H1 (cell line): ENCODE measurements at regions not wholly inside any gene's neighbourhood (a gene's known extent, or its start where the extent isn't known, plus 50 kb on each side); places are given as distances from the start of the nearest gene placed in this dataset.

ENCODE experiments used
- CTCF ChIA-PET: fragments of 300-600 bp; sonication (Branson Sonifier 250); formaldehyde crosslinking; loops from one replicate; lab custom pipeline; 2021; ENCODE audit not compliant: partially characterized antibody; lab: Charles Lee
- POLR2A ChIA-PET: fragments of 300-600 bp; sonication (Branson Sonifier 250); formaldehyde crosslinking; loops from one replicate; lab custom pipeline; 2021; ENCODE audit warnings: inconsistent platforms; ENCODE audit not compliant: partially characterized antibody; lab: Charles Lee
- DNase-seq, 2 experiments: peaks; one replicate each; pipeline versions ENCODE4 v3.0.0 to v3.0.0-alpha.2; 2010 to 2022; ENCODE audit warnings: low spot score in 2 of 2, low read depth in 1 of 2, mixed read lengths in 1 of 2
- FAIRE-seq: peaks from 2 replicates; lab custom pipeline; 2011; peaks lifted over from hg19 to GRCh38; lab: Jason Lieb, UNC
- H2AFZ ChIP-seq: 2 replicates; pipeline ENCODE4 v1.8.1; 2012; ENCODE audit warnings: low read length, inconsistent platforms
- H2AK5ac ChIP-seq: 2 replicates; pipeline ENCODE4 v1.6.1; 2013; ENCODE audit warnings: low read depth, low read length
- H2BK120ac ChIP-seq: replicated peaks from 2 replicates; pipeline ENCODE3; 2013; ENCODE audit warnings: low read depth, low read length, inconsistent platforms
- H2BK12ac ChIP-seq: 2 replicates; pipeline ENCODE4 v1.6.1; 2013; ENCODE audit warnings: low read depth, low read length
- H2BK15ac ChIP-seq: 2 replicates; pipeline ENCODE4 v1.6.1; 2013; ENCODE audit warnings: low read length
- H2BK20ac ChIP-seq: 2 replicates; pipeline ENCODE4 v1.6.1; 2013; ENCODE audit warnings: low read length
- H2BK5ac ChIP-seq: 2 replicates; pipeline ENCODE4 v1.6.1; 2013; ENCODE audit warnings: low read depth, low read length
- H3K14ac ChIP-seq: 2 replicates; pipeline ENCODE4 v1.6.1; 2013; ENCODE audit warnings: inconsistent platforms; ENCODE audit not compliant: insufficient read length
- H3K18ac ChIP-seq: 2 replicates; pipeline ENCODE4 v1.6.1; 2013; ENCODE audit warnings: low read length; ENCODE audit errors: extremely low read depth
- H3K23ac ChIP-seq: 2 replicates; pipeline ENCODE4 v1.6.1; 2013; ENCODE audit warnings: inconsistent platforms; ENCODE audit not compliant: insufficient read length
- H3K23me2 ChIP-seq: 2 replicates; pipeline ENCODE4 v1.6.1; 2013; ENCODE audit warnings: low read depth, low read length
- H3K27ac ChIP-seq: 2 replicates; pipeline ENCODE4 v1.6.1; 2011; ENCODE audit warnings: low read depth, low read length, inconsistent platforms
- H3K27me3 ChIP-seq, 4 experiments: replicated peaks in 1 of 4; 1 replicate in 1 of 4; 2 replicates in 3 of 4; pipeline versions ENCODE4 v1.6.1 to v1.8.1; 2011 to 2013; ENCODE audit warnings: low read length in 3 of 4, mild to moderate bottlenecking in 3 of 4, inconsistent platforms in 2 of 4, mixed read lengths in 2 of 4, moderate library complexity in 1 of 4; ENCODE audit not compliant: control insufficient read depth in 3 of 4, insufficient read depth in 3 of 4; ENCODE audit errors: extremely low read depth in 1 of 4
- H3K36me3 ChIP-seq, 4 experiments: 2 replicates each; pipeline versions ENCODE4 v1.6.1 to v1.8.1; 2011 to 2013; ENCODE audit warnings: mild to moderate bottlenecking in 4 of 4, low read length in 3 of 4, moderate library complexity in 2 of 4, control low read depth in 1 of 4, inconsistent platforms in 1 of 4; ENCODE audit not compliant: insufficient read depth in 4 of 4, control insufficient read depth in 2 of 4
- H3K4ac ChIP-seq: replicated peaks from 2 replicates; pipeline ENCODE3; 2013; ENCODE audit warnings: low read length, low read depth, mixed read lengths, inconsistent platforms; ENCODE audit not compliant: insufficient read length
- H3K4me1 ChIP-seq, 4 experiments: replicated peaks in 1 of 4; 1 replicate in 1 of 4; 2 replicates in 3 of 4; pipeline versions ENCODE4 v1.6.1 to v1.8.1; 2011 to 2013; ENCODE audit warnings: low read length in 3 of 4, inconsistent platforms in 2 of 4, mixed read lengths in 1 of 4; ENCODE audit not compliant: insufficient read depth in 4 of 4, control insufficient read depth in 3 of 4
- H3K4me2 ChIP-seq, 2 experiments: 2 replicates each; pipeline versions ENCODE4 v1.6.1 to v1.8.1; 2011 to 2013; ENCODE audit warnings: low read depth in 2 of 2, low read length in 2 of 2, control low read depth in 1 of 2, inconsistent platforms in 1 of 2, mild to moderate bottlenecking in 1 of 2; ENCODE audit not compliant: insufficient read depth in 1 of 2
- H3K4me3 ChIP-seq, 4 experiments: fragments of 200-600, 300-600 bp in 1 of 4; sonication (generic), shearing (Covaris generic), sonication (Bioruptor Twin) in 1 of 4; 2 replicates each; pipeline versions ENCODE4 v1.5.1 to v1.8.1; 2011 to 2016; ENCODE audit warnings: low read length in 4 of 4, low read depth in 3 of 4, control low read depth in 2 of 4, inconsistent platforms in 2 of 4, mild to moderate bottlenecking in 2 of 4, mixed read lengths in 1 of 4, moderate library complexity in 1 of 4; ENCODE audit not compliant: insufficient read depth in 2 of 4; ENCODE audit errors: extremely low read depth in 1 of 4
- H3K56ac ChIP-seq: replicated peaks from 2 replicates; pipeline ENCODE3; 2013; ENCODE audit warnings: low read depth, mild to moderate bottlenecking, mixed read lengths, low read length, inconsistent platforms; ENCODE audit not compliant: insufficient read length
- H3K79me1 ChIP-seq: 2 replicates; pipeline ENCODE4 v1.6.1; 2013; ENCODE audit warnings: low read depth, low read length, control low read depth
- H3K79me2 ChIP-seq, 2 experiments: 2 replicates each; pipeline versions ENCODE4 v1.6.1 to v1.8.1; 2012 to 2013; ENCODE audit warnings: low read length in 2 of 2, mild to moderate bottlenecking in 2 of 2, inconsistent platforms in 1 of 2; ENCODE audit not compliant: insufficient read depth in 2 of 2, control insufficient read depth in 1 of 2
- H3K9ac ChIP-seq, 4 experiments: replicated peaks in 1 of 4; 1 replicate in 1 of 4; 2 replicates in 3 of 4; pipeline versions ENCODE4 v1.6.1 to v1.8.1; 2011 to 2013; ENCODE audit warnings: low read depth in 3 of 4, low read length in 3 of 4, control low read depth in 2 of 4, mild to moderate bottlenecking in 2 of 4, moderate library complexity in 2 of 4, inconsistent platforms in 1 of 4; ENCODE audit errors: extremely low read depth in 1 of 4
- H3K9me3 ChIP-seq, 2 experiments: 2 replicates each; pipeline versions ENCODE4 v1.6.1 to v1.8.1; 2012 to 2013; ENCODE audit warnings: mild to moderate bottlenecking in 2 of 2, moderate library complexity in 2 of 2, control low read depth in 1 of 2, inconsistent platforms in 1 of 2, low read depth in 1 of 2, low read length in 1 of 2, mixed read lengths in 1 of 2; ENCODE audit not compliant: insufficient read depth in 2 of 2
- H4K20me1 ChIP-seq, 2 experiments: replicated peaks in 1 of 2; 2 replicates each; pipeline versions ENCODE3 to v1.8.1; 2011 to 2013; ENCODE audit warnings: inconsistent platforms in 2 of 2, low read length in 2 of 2, mild to moderate bottlenecking in 1 of 2; ENCODE audit not compliant: insufficient read depth in 2 of 2, control insufficient read depth in 1 of 2
- H4K5ac ChIP-seq: 2 replicates; pipeline ENCODE4 v1.6.1; 2013; ENCODE audit warnings: low read length, low read depth, mixed read lengths, inconsistent platforms; ENCODE audit not compliant: insufficient read length
- H4K8ac ChIP-seq: 2 replicates; pipeline ENCODE4 v1.8.0; 2013; ENCODE audit warnings: mild to moderate bottlenecking, moderate library complexity, low read length, inconsistent platforms; ENCODE audit not compliant: insufficient read depth; ENCODE audit errors: extremely low read depth
- H4K91ac ChIP-seq: replicated peaks from 2 replicates; pipeline ENCODE3; 2013; ENCODE audit warnings: low read length, mixed read lengths, inconsistent platforms; ENCODE audit not compliant: insufficient read length
- CTCF ChIP-seq, 3 experiments: IDR thresholded peaks; 1 replicate in 2 of 3; 2 replicates in 1 of 3; pipeline versions ENCODE4 v1.5.1 to v1.6.1; 2011; ENCODE audit warnings: low read length in 3 of 3, mild to moderate bottlenecking in 3 of 3, inconsistent platforms in 2 of 3, low read depth in 1 of 3, moderate library complexity in 1 of 3; ENCODE audit not compliant: insufficient read depth in 1 of 3; ENCODE audit errors: control extremely low read depth in 1 of 3
- EP300 ChIP-seq, 2 experiments: IDR thresholded peaks; 1 replicate in 1 of 2; 2 replicates in 1 of 2; pipeline ENCODE4 v1.6.1; 2011 to 2012; ENCODE audit warnings: low read depth in 2 of 2, low read length in 2 of 2, mild to moderate bottlenecking in 2 of 2, borderline replicate concordance in 1 of 2, inconsistent platforms in 1 of 2, moderate library complexity in 1 of 2
- SAP30 ChIP-seq: fragments of 300-600 bp; sonication (generic); IDR thresholded peaks from 2 replicates; pipeline ENCODE4 v1.7.1; 2012; ENCODE audit warnings: low read length, moderate library complexity, mild to moderate bottlenecking, inconsistent platforms; ENCODE audit not compliant: insufficient read depth, insufficient replicate concordance

DNA sequence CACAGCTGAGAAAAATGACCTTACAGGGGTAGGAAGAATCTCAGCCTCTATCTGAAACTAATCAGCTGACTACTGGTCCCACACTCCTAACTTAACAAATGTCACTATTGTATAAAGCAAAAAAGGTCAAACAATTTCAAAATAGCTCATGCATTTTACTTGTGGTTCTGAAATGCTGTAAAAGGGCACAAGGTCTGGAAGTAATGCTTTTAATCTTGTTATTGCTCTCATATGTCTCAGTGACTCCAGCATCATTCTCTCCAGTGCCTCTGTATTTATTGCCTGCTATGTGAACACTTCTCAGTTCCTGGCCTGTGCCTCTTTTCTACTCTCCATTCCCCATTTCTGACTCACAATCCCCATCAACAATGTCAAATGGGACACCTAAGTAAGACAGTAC is 937.7 kb downstream of the CDH11 start:
- Histone ChIP-seq H2BK20ac (no peak overlapping the region), H3K23me2 (no peaks in the 10 kb centered on the region), H3K56ac (no peak overlapping the region), H3K36me3 (peaks cover 0 to under 1% (median 0%) of the 10 kb centered on the region in 4 experiments; a peak in 1 of 8 replicates), H3K14ac (no peak overlapping the region), H3K9me3 (peaks cover under 1% of the 10 kb centered on the region in 2 experiments; a peak in 2 of 4 replicates), H4K5ac (no peak overlapping the region), H2AK5ac (no peak overlapping the region), H3K4me1 (no peaks in the 10 kb centered on the region; a peak in 1 of 7 replicates), H3K79me1 (no peaks in the 10 kb centered on the region), H3K4me3 (no peak overlapping the region), H4K91ac (no peak overlapping the region), H3K79me2 (no peaks in the 10 kb centered on the region), H3K4me2 (no peak overlapping the region), H3K27ac (no peak overlapping the region)
- CTCF ChIA-PET: no interaction called here
- POLR2A ChIA-PET: no interaction called here
- TF ChIP-seq SAP30 (no peak), CTCF (IDR thresholded peaks at IDR 0.05; ENCODE audit: control extremely low read depth in 1 of 3, insufficient read depth in 1 of 3, low read depth in 1 of 3, low read length in 3 of 3) (no peak), EP300 (IDR thresholded peaks at IDR 0.05; ENCODE audit: borderline replicate concordance in 1 of 2, low read depth in 2 of 2, low read length in 2 of 2) (no peak)
- TF ChIP-seq, all 59 proteins: peak for 0
- Histone ChIP-seq H3K18ac (no peak overlapping the region), H4K8ac (no peak overlapping the region), H3K9ac (no peak overlapping the region), H3K27me3 (no peaks in the 10 kb centered on the region), H2AFZ (peak overlapping the region; percentile 13; the same call in 1 of the 2 replicates), H3K4ac (peak overlapping the region; percentile 59), H3K23ac (no peak overlapping the region), H2BK5ac (no peak overlapping the region), H2BK15ac (no peak overlapping the region), H4K20me1 (no peaks in the 10 kb centered on the region), H2BK120ac (no peak overlapping the region), H2BK12ac (no peak overlapping the region)
- DNase-seq: no peak
- FAIRE-seq: no peak
